ENCODE measurements at regions not wholly inside any gene's neighbourhood (a gene's known extent, or its start where the extent isn't known, plus 50 kb on each side); places are given as distances from the start of the nearest gene placed in this dataset.

- no peak for TF ChIP-seq CTCF (IDR thresholded peaks at IDR 0.05; ENCODE audit: control extremely low read depth, extremely low read depth)
Measured at GRCh38 chr2:44075541-44075940, 79.8 kb upstream of the LRPPRC start.

GRCh38 chr2:44077942-44078511, 82.2 kb upstream of the LRPPRC start:
- no peak overlapping the region for H3K27ac ChIP-seq (ENCODE audit: low read depth in 1 of 2, low read length in 1 of 2)
- no peaks in the 10 kb centered on the region for H3K4me1 ChIP-seq (ENCODE audit: control insufficient read depth in 5 of 5, insufficient read depth in 5 of 5, low read length in 5 of 5)
- H3K9ac ChIP-seq (ENCODE audit: insufficient read depth in 1 of 2, low read length in 2 of 2), result no peak overlapping the region
- H3K27me3 ChIP-seq (ENCODE audit: control insufficient read depth in 3 of 3, insufficient read depth in 3 of 3, low read length in 2 of 3), result no peaks in the 10 kb centered on the region
- no peak overlapping the region for H3K4me3 ChIP-seq
- DNase-seq (no peak), ATAC-seq (ENCODE audit: insufficient read depth, low FRiP score) (no peak)
- no peak for TF ChIP-seq CTCF (IDR thresholded peaks at IDR 0.05; ENCODE audit: control extremely low read depth, extremely low read depth)
- H3K9me3 ChIP-seq (ENCODE audit: control insufficient read depth in 4 of 4, insufficient read depth in 3 of 4, low read length in 3 of 4), result no peaks in the 10 kb centered on the region
- H3K36me3 ChIP-seq (ENCODE audit: control insufficient read depth in 4 of 4, insufficient read depth in 4 of 4, low read length in 4 of 4), result no peaks in the 10 kb centered on the region
- 80 to 94% methylated on average over 4 of the region's 4 CpGs for WGBS, 2 donors

More at GRCh38 chr2:44075541-44075940, 79.8 kb upstream of the LRPPRC start:
- no peak for ATAC-seq (ENCODE audit: insufficient read depth, low FRiP score)
- DNase-seq, result peak in 1 of 3 donors; percentile 13
- no peak overlapping the region for H3K27ac ChIP-seq (ENCODE audit: low read depth in 1 of 2, low read length in 1 of 2)
- no peaks in the 10 kb centered on the region for H3K4me1 ChIP-seq (ENCODE audit: control insufficient read depth in 5 of 5, insufficient read depth in 5 of 5, low read length in 5 of 5)
- H3K36me3 ChIP-seq (ENCODE audit: control insufficient read depth in 4 of 4, insufficient read depth in 4 of 4, low read length in 4 of 4), result no peaks in the 10 kb centered on the region
- H3K27me3 ChIP-seq (ENCODE audit: control insufficient read depth in 3 of 3, insufficient read depth in 3 of 3, low read length in 2 of 3), result no peaks in the 10 kb centered on the region
- no peak overlapping the region for H3K4me3 ChIP-seq
- WGBS, 2 donors, result 71 to 84% methylated on average over 6 of the region's 6 CpGs
- no peak overlapping the region for H3K9ac ChIP-seq (ENCODE audit: insufficient read depth in 1 of 2, low read length in 2 of 2)
- H3K9me3 ChIP-seq (ENCODE audit: control insufficient read depth in 4 of 4, insufficient read depth in 3 of 4, low read length in 3 of 4), result no peaks in the 10 kb centered on the region

GRCh38 chr2:44079686-44080085, 83.9 kb upstream of the LRPPRC start:
- Histone ChIP-seq H3K9me3 (ENCODE audit: control insufficient read depth in 4 of 4, insufficient read depth in 3 of 4, low read length in 3 of 4) (no peaks in the 10 kb centered on the region), H3K27me3 (ENCODE audit: control insufficient read depth in 3 of 3, insufficient read depth in 3 of 3, low read length in 2 of 3) (no peaks in the 10 kb centered on the region), H3K4me1 (ENCODE audit: control insufficient read depth in 5 of 5, insufficient read depth in 5 of 5, low read length in 5 of 5) (no peaks in the 10 kb centered on the region), H3K9ac (ENCODE audit: insufficient read depth in 1 of 2, low read length in 2 of 2) (no peak overlapping the region), H3K27ac (ENCODE audit: low read depth in 1 of 2, low read length in 1 of 2) (no peak overlapping the region), H3K36me3 (ENCODE audit: control insufficient read depth in 4 of 4, insufficient read depth in 4 of 4, low read length in 4 of 4) (no peaks in the 10 kb centered on the region), H3K4me3 (no peak overlapping the region)
- DNase-seq (no peak), ATAC-seq (ENCODE audit: insufficient read depth, low FRiP score) (no peak)
- WGBS, 2 donors, result 64 to 90% methylated on average over 3 of the region's 3 CpGs
- TF ChIP-seq CTCF (IDR thresholded peaks at IDR 0.05; ENCODE audit: control extremely low read depth, extremely low read depth), result no peak

GRCh38 chr2:44083054-44083453, 85.6 kb upstream of the PPM1B start:
- no peak overlapping the region for H3K27ac ChIP-seq (ENCODE audit: low read depth in 1 of 2, low read length in 1 of 2)
- WGBS, 2 donors, result 75 to 78% methylated on average over 4 of the region's 4 CpGs

More at GRCh38 chr2:44083054-44083453, 85.6 kb upstream of the PPM1B start:
- no peaks in the 10 kb centered on the region for H3K36me3 ChIP-seq (ENCODE audit: control insufficient read depth in 4 of 4, insufficient read depth in 4 of 4, low read length in 4 of 4)
- no peak overlapping the region for H3K4me3 ChIP-seq
- ATAC-seq (ENCODE audit: insufficient read depth, low FRiP score), result no peak
- H3K4me1 ChIP-seq (ENCODE audit: control insufficient read depth in 5 of 5, insufficient read depth in 5 of 5, low read length in 5 of 5), result peaks cover 0 to 9% (median 0%) of the 10 kb centered on the region in 5 donors
- DNase-seq, result peak in 1 of 3 donors; percentile 11
- H3K27me3 ChIP-seq (ENCODE audit: control insufficient read depth in 3 of 3, insufficient read depth in 3 of 3, low read length in 2 of 3), result no peaks in the 10 kb centered on the region
- no peak for TF ChIP-seq CTCF (IDR thresholded peaks at IDR 0.05; ENCODE audit: control extremely low read depth, extremely low read depth)
- H3K9me3 ChIP-seq (ENCODE audit: control insufficient read depth in 4 of 4, insufficient read depth in 3 of 4, low read length in 3 of 4), result no peaks in the 10 kb centered on the region
- H3K9ac ChIP-seq (ENCODE audit: insufficient read depth in 1 of 2, low read length in 2 of 2), result no peak overlapping the region

All from lung (tissue), 11 donors.